GM12878 (cell line): ENCODE measurements at regions not wholly inside any gene's neighbourhood (a gene's known extent, or its start where the extent isn't known, plus 50 kb on each side); places are given as distances from the start of the nearest gene placed in this dataset.

Experiments
- CREB1 ChIP-seq: IDR thresholded peaks from 2 replicates; pipeline ENCODE4 v1.6.1; 2012; ENCODE audit warnings: low read depth, mild to moderate bottlenecking, inconsistent platforms
- E2F8 ChIP-seq: fragments of 450-650 bp; IDR thresholded peaks from 2 replicates; pipeline ENCODE4 v1.6.1; 2018; ENCODE audit warnings: mild to moderate bottlenecking, low read depth, moderate library complexity; ENCODE audit not compliant: partially characterized antibody
- MTA3 ChIP-seq: IDR thresholded peaks from 2 replicates; pipeline ENCODE4 v1.6.1; 2012; ENCODE audit warnings: low read length, inconsistent platforms, borderline replicate concordance
- NR2F1 ChIP-seq: fragments of 450-650 bp; conservative IDR thresholded peaks from 2 replicates; pipeline ENCODE4 v1.6.1; 2017; ENCODE audit warnings: mild to moderate bottlenecking
- RELA ChIP-seq: fragments of 450-650 bp; IDR thresholded peaks from 2 replicates; pipeline ENCODE4 v1.8.0; 2014; ENCODE audit warnings: borderline replicate concordance; ENCODE audit not compliant: partially characterized antibody
- SUPT20H ChIP-seq: IDR thresholded peaks from 2 replicates; pipeline ENCODE4 v1.6.1; 2011; ENCODE audit warnings: low read depth, mild to moderate bottlenecking, low read length, moderate library complexity, borderline replicate concordance; ENCODE audit not compliant: control insufficient read depth
- ZNF217 ChIP-seq: fragments of 450-650 bp; IDR thresholded peaks from 2 replicates; pipeline ENCODE4 v1.6.1; 2017; ENCODE audit warnings: antibody characterized with exemption, mild to moderate bottlenecking
- ZSCAN29 ChIP-seq: fragments of 450-650 bp; IDR thresholded peaks from 2 replicates; pipeline ENCODE4 v1.6.1; 2017; ENCODE audit warnings: mild to moderate bottlenecking, moderate library complexity
- TF ChIP-seq, protein P1 (sequence below): fragments of 450-650 bp; IDR thresholded peaks from 2 replicates; pipeline ENCODE4 v1.6.1; 2018; ENCODE audit warnings: borderline replicate concordance, mild to moderate bottlenecking; ENCODE audit not compliant: partially characterized antibody

GRCh38 chr2:129361688-129362087 is 617.8 kb upstream of the RAB6C start (continued):
- TF ChIP-seq, protein P1, sequence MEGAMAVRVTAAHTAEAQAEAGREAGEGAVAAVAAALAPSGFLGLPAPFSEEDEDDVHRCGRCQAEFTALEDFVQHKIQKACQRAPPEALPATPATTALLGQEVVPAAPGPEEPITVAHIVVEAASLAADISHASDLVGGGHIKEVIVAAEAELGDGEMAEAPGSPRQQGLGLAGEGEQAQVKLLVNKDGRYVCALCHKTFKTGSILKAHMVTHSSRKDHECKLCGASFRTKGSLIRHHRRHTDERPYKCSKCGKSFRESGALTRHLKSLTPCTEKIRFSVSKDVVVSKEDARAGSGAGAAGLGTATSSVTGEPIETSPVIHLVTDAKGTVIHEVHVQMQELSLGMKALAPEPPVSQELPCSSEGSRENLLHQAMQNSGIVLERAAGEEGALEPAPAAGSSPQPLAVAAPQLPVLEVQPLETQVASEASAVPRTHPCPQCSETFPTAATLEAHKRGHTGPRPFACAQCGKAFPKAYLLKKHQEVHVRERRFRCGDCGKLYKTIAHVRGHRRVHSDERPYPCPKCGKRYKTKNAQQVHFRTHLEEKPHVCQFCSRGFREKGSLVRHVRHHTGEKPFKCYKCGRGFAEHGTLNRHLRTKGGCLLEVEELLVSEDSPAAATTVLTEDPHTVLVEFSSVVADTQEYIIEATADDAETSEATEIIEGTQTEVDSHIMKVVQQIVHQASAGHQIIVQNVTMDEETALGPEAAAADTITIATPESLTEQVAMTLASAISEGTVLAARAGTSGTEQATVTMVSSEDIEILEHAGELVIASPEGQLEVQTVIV: no peak
- TF ChIP-seq MTA3 (no peak), NR2F1 (no peak), RELA (no peak), SUPT20H (no peak), ZSCAN29 (no peak), E2F8 (no peak), ZNF217 (no peak), CREB1 (no peak)
